H1 (cell line): ENCODE measurements at regions not wholly inside any gene's neighbourhood (a gene's known extent, or its start where the extent isn't known, plus 50 kb on each side); places are given as distances from the start of the nearest gene placed in this dataset.

ENCODE experiments used
- CTCF ChIA-PET: fragments of 300-600 bp; sonication (Branson Sonifier 250); formaldehyde crosslinking; loops from one replicate; lab custom pipeline; 2021; ENCODE audit not compliant: partially characterized antibody; lab: Charles Lee
- POLR2A ChIA-PET: fragments of 300-600 bp; sonication (Branson Sonifier 250); formaldehyde crosslinking; loops from one replicate; lab custom pipeline; 2021; ENCODE audit warnings: inconsistent platforms; ENCODE audit not compliant: partially characterized antibody; lab: Charles Lee
- DNase-seq, 2 experiments: peaks; one replicate each; pipeline versions ENCODE4 v3.0.0 to v3.0.0-alpha.2; 2010 to 2022; ENCODE audit warnings: low spot score in 2 of 2, low read depth in 1 of 2, mixed read lengths in 1 of 2
- FAIRE-seq: peaks from 2 replicates; lab custom pipeline; 2011; peaks lifted over from hg19 to GRCh38; lab: Jason Lieb, UNC
- H2AFZ ChIP-seq: 2 replicates; pipeline ENCODE4 v1.8.1; 2012; ENCODE audit warnings: low read length, inconsistent platforms
- H2AK5ac ChIP-seq: 2 replicates; pipeline ENCODE4 v1.6.1; 2013; ENCODE audit warnings: low read depth, low read length
- H2BK120ac ChIP-seq: replicated peaks from 2 replicates; pipeline ENCODE3; 2013; ENCODE audit warnings: low read depth, low read length, inconsistent platforms
- H2BK12ac ChIP-seq: 2 replicates; pipeline ENCODE4 v1.6.1; 2013; ENCODE audit warnings: low read depth, low read length
- H2BK15ac ChIP-seq: 2 replicates; pipeline ENCODE4 v1.6.1; 2013; ENCODE audit warnings: low read length
- H2BK20ac ChIP-seq: 2 replicates; pipeline ENCODE4 v1.6.1; 2013; ENCODE audit warnings: low read length
- H2BK5ac ChIP-seq: 2 replicates; pipeline ENCODE4 v1.6.1; 2013; ENCODE audit warnings: low read depth, low read length
- H3K14ac ChIP-seq: 2 replicates; pipeline ENCODE4 v1.6.1; 2013; ENCODE audit warnings: inconsistent platforms; ENCODE audit not compliant: insufficient read length
- H3K18ac ChIP-seq: 2 replicates; pipeline ENCODE4 v1.6.1; 2013; ENCODE audit warnings: low read length; ENCODE audit errors: extremely low read depth
- H3K23ac ChIP-seq: 2 replicates; pipeline ENCODE4 v1.6.1; 2013; ENCODE audit warnings: inconsistent platforms; ENCODE audit not compliant: insufficient read length
- H3K23me2 ChIP-seq: 2 replicates; pipeline ENCODE4 v1.6.1; 2013; ENCODE audit warnings: low read depth, low read length
- H3K27ac ChIP-seq: 2 replicates; pipeline ENCODE4 v1.6.1; 2011; ENCODE audit warnings: low read depth, low read length, inconsistent platforms
- H3K27me3 ChIP-seq, 4 experiments: replicated peaks in 1 of 4; 1 replicate in 1 of 4; 2 replicates in 3 of 4; pipeline versions ENCODE4 v1.6.1 to v1.8.1; 2011 to 2013; ENCODE audit warnings: low read length in 3 of 4, mild to moderate bottlenecking in 3 of 4, inconsistent platforms in 2 of 4, mixed read lengths in 2 of 4, moderate library complexity in 1 of 4; ENCODE audit not compliant: control insufficient read depth in 3 of 4, insufficient read depth in 3 of 4; ENCODE audit errors: extremely low read depth in 1 of 4
- H3K36me3 ChIP-seq, 4 experiments: 2 replicates each; pipeline versions ENCODE4 v1.6.1 to v1.8.1; 2011 to 2013; ENCODE audit warnings: mild to moderate bottlenecking in 4 of 4, low read length in 3 of 4, moderate library complexity in 2 of 4, control low read depth in 1 of 4, inconsistent platforms in 1 of 4; ENCODE audit not compliant: insufficient read depth in 4 of 4, control insufficient read depth in 2 of 4
- H3K4ac ChIP-seq: replicated peaks from 2 replicates; pipeline ENCODE3; 2013; ENCODE audit warnings: low read length, low read depth, mixed read lengths, inconsistent platforms; ENCODE audit not compliant: insufficient read length
- H3K4me1 ChIP-seq, 4 experiments: replicated peaks in 1 of 4; 1 replicate in 1 of 4; 2 replicates in 3 of 4; pipeline versions ENCODE4 v1.6.1 to v1.8.1; 2011 to 2013; ENCODE audit warnings: low read length in 3 of 4, inconsistent platforms in 2 of 4, mixed read lengths in 1 of 4; ENCODE audit not compliant: insufficient read depth in 4 of 4, control insufficient read depth in 3 of 4
- H3K4me2 ChIP-seq, 2 experiments: 2 replicates each; pipeline versions ENCODE4 v1.6.1 to v1.8.1; 2011 to 2013; ENCODE audit warnings: low read depth in 2 of 2, low read length in 2 of 2, control low read depth in 1 of 2, inconsistent platforms in 1 of 2, mild to moderate bottlenecking in 1 of 2; ENCODE audit not compliant: insufficient read depth in 1 of 2
- H3K4me3 ChIP-seq, 4 experiments: fragments of 200-600, 300-600 bp in 1 of 4; sonication (generic), shearing (Covaris generic), sonication (Bioruptor Twin) in 1 of 4; 2 replicates each; pipeline versions ENCODE4 v1.5.1 to v1.8.1; 2011 to 2016; ENCODE audit warnings: low read length in 4 of 4, low read depth in 3 of 4, control low read depth in 2 of 4, inconsistent platforms in 2 of 4, mild to moderate bottlenecking in 2 of 4, mixed read lengths in 1 of 4, moderate library complexity in 1 of 4; ENCODE audit not compliant: insufficient read depth in 2 of 4; ENCODE audit errors: extremely low read depth in 1 of 4
- H3K56ac ChIP-seq: replicated peaks from 2 replicates; pipeline ENCODE3; 2013; ENCODE audit warnings: low read depth, mild to moderate bottlenecking, mixed read lengths, low read length, inconsistent platforms; ENCODE audit not compliant: insufficient read length
- H3K79me1 ChIP-seq: 2 replicates; pipeline ENCODE4 v1.6.1; 2013; ENCODE audit warnings: low read depth, low read length, control low read depth
- H3K79me2 ChIP-seq, 2 experiments: 2 replicates each; pipeline versions ENCODE4 v1.6.1 to v1.8.1; 2012 to 2013; ENCODE audit warnings: low read length in 2 of 2, mild to moderate bottlenecking in 2 of 2, inconsistent platforms in 1 of 2; ENCODE audit not compliant: insufficient read depth in 2 of 2, control insufficient read depth in 1 of 2
- H3K9ac ChIP-seq, 4 experiments: replicated peaks in 1 of 4; 1 replicate in 1 of 4; 2 replicates in 3 of 4; pipeline versions ENCODE4 v1.6.1 to v1.8.1; 2011 to 2013; ENCODE audit warnings: low read depth in 3 of 4, low read length in 3 of 4, control low read depth in 2 of 4, mild to moderate bottlenecking in 2 of 4, moderate library complexity in 2 of 4, inconsistent platforms in 1 of 4; ENCODE audit errors: extremely low read depth in 1 of 4
- H3K9me3 ChIP-seq, 2 experiments: 2 replicates each; pipeline versions ENCODE4 v1.6.1 to v1.8.1; 2012 to 2013; ENCODE audit warnings: mild to moderate bottlenecking in 2 of 2, moderate library complexity in 2 of 2, control low read depth in 1 of 2, inconsistent platforms in 1 of 2, low read depth in 1 of 2, low read length in 1 of 2, mixed read lengths in 1 of 2; ENCODE audit not compliant: insufficient read depth in 2 of 2
- H4K20me1 ChIP-seq, 2 experiments: replicated peaks in 1 of 2; 2 replicates each; pipeline versions ENCODE3 to v1.8.1; 2011 to 2013; ENCODE audit warnings: inconsistent platforms in 2 of 2, low read length in 2 of 2, mild to moderate bottlenecking in 1 of 2; ENCODE audit not compliant: insufficient read depth in 2 of 2, control insufficient read depth in 1 of 2
- H4K5ac ChIP-seq: 2 replicates; pipeline ENCODE4 v1.6.1; 2013; ENCODE audit warnings: low read length, low read depth, mixed read lengths, inconsistent platforms; ENCODE audit not compliant: insufficient read length
- H4K8ac ChIP-seq: 2 replicates; pipeline ENCODE4 v1.8.0; 2013; ENCODE audit warnings: mild to moderate bottlenecking, moderate library complexity, low read length, inconsistent platforms; ENCODE audit not compliant: insufficient read depth; ENCODE audit errors: extremely low read depth
- H4K91ac ChIP-seq: replicated peaks from 2 replicates; pipeline ENCODE3; 2013; ENCODE audit warnings: low read length, mixed read lengths, inconsistent platforms; ENCODE audit not compliant: insufficient read length
- ASH2L ChIP-seq: fragments of 200-600, 300-600 bp; sonication (generic); IDR thresholded peaks from one replicate; pipeline ENCODE4 v1.7.1; 2017; ENCODE audit warnings: low read length
- BACH1 ChIP-seq: IDR thresholded peaks from 2 replicates; pipeline ENCODE4 v1.6.1; 2012; ENCODE audit warnings: low read length, improper control_type of control experiment
- BCL11A ChIP-seq, 2 experiments: IDR thresholded peaks; one replicate each; pipeline ENCODE4 v1.6.1; 2011; ENCODE audit warnings: low read depth in 2 of 2, low read length in 2 of 2, mild to moderate bottlenecking in 2 of 2
- CBX8 ChIP-seq: fragments of 300-800, 300-1000 bp; sonication (generic); IDR thresholded peaks from 2 replicates; pipeline ENCODE4 v1.7.1; 2016; ENCODE audit warnings: low read depth, low read length, borderline replicate concordance
- KDM4A ChIP-seq: IDR thresholded peaks from one replicate; pipeline ENCODE4 v1.7.1; 2012; ENCODE audit warnings: low read depth, mild to moderate bottlenecking, moderate library complexity, low read length, inconsistent platforms; ENCODE audit not compliant: severe bottlenecking
- NANOG ChIP-seq: IDR thresholded peaks from 2 replicates; pipeline ENCODE4 v1.6.1; 2011; ENCODE audit warnings: low read length, low read depth, mild to moderate bottlenecking, inconsistent platforms; ENCODE audit not compliant: insufficient read depth, poor library complexity, severe bottlenecking
- PHF8 ChIP-seq: fragments of 200-600 bp; sonication (generic); conservative IDR thresholded peaks from 2 replicates; pipeline ENCODE4 v1.7.1; 2012; ENCODE audit warnings: low read depth, mild to moderate bottlenecking, inconsistent platforms, low read length, moderate library complexity
- POLR2AphosphoS5 ChIP-seq: IDR thresholded peaks from 2 replicates; pipeline ENCODE4 v1.6.1; 2011; ENCODE audit warnings: low read depth, low read length
- SIX5 ChIP-seq: IDR thresholded peaks from 2 replicates; pipeline ENCODE4 v1.6.1; 2011; ENCODE audit warnings: mild to moderate bottlenecking, low read depth, low read length
- SP1 ChIP-seq: IDR thresholded peaks from 2 replicates; pipeline ENCODE4 v1.6.1; 2011; ENCODE audit warnings: low read depth, low read length
- SUZ12 ChIP-seq: fragments of 200-600 bp; sonication (generic); IDR thresholded peaks from 2 replicates; pipeline ENCODE4 v1.6.1; 2012; ENCODE audit warnings: mild to moderate bottlenecking, inconsistent platforms, low read length, moderate library complexity, mixed read lengths
- TBP ChIP-seq: IDR thresholded peaks from 2 replicates; pipeline ENCODE4 v1.6.1; 2011; ENCODE audit warnings: low read depth, low read length, improper control_type of control experiment
- WGBS, 2 experiments: shearing (Covaris generic) in 1 of 2; methylation state at CpG; one replicate each; pipeline versions ENCODE4 v1.1.6 to v1.1.7; 2013 to 2015; ENCODE audit warnings: low lambda C conversion rate in 2 of 2, mixed read lengths in 2 of 2, inconsistent platforms in 1 of 2, low coverage in 1 of 2, missing lambda C conversion rate in 1 of 2; ENCODE audit not compliant: insufficient replicate concordance in 2 of 2, insufficient coverage in 1 of 2, insufficient read length in 1 of 2; ENCODE audit errors: extremely low coverage in 1 of 2, missing lambda C conversion rate in 1 of 2; 5-methylcytosine and 5-hydroxymethylcytosine counted together
- TF ChIP-seq, protein P1 (sequence below): IDR thresholded peaks from 2 replicates; pipeline ENCODE4 v1.6.1; 2012; ENCODE audit warnings: low read length, inconsistent platforms

DNA sequence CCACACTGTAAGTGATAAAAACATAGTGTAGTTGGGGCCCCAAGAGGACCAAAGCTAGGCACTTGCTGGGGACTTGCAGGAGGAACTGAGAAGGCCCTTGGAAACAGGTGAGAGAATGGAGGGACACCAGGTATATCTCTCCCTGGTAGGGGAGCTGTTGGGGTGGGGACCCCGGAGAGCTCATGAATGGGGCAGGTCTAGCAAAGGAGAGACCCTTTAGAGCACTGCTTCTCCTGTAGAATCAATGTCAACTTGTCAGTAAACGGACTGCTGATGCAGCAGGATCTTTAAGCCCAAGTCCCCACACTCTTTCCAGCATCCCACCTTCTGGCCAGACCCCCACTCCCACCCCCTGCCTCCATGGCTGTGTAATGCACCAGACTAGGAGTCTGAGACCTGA lies 109.6 kb upstream of the THY1 start:
- CTCF ChIA-PET, result interaction anchor here (0.7 to 12.1 kb wide), 21 partner anchors 8 to 225 kb away, joined by 3 to 160 read pairs (median 12); no protein-coding TSS in a partner anchor
- no peak overlapping the region for H2AFZ ChIP-seq
- peaks cover 0 to 1% (median 0%) of the 10 kb centered on the region in 4 experiments; a peak in 1 of 7 replicates for H3K27me3 ChIP-seq
- no peak overlapping the region for H3K4me2 ChIP-seq
- H2BK5ac ChIP-seq, result no peak overlapping the region
- no peak overlapping the region for H2BK20ac ChIP-seq
- no peak overlapping the region for H3K9ac ChIP-seq
- H3K56ac ChIP-seq, result no peak overlapping the region
- H3K79me2 ChIP-seq, result no peaks in the 10 kb centered on the region
- H4K20me1 ChIP-seq, result no peaks in the 10 kb centered on the region
- no peaks in the 10 kb centered on the region for H3K79me1 ChIP-seq
- H2AK5ac ChIP-seq, result no peak overlapping the region
- H3K4me3 ChIP-seq, result no peak overlapping the region
- H4K91ac ChIP-seq, result no peak overlapping the region
- no peak overlapping the region for H2BK12ac ChIP-seq
- H2BK15ac ChIP-seq, result no peak overlapping the region
- POLR2A ChIA-PET, result no interaction called here
- no peaks in the 10 kb centered on the region; a peak in 1 of 8 replicates for H3K36me3 ChIP-seq
- no peaks in the 10 kb centered on the region for H3K9me3 ChIP-seq
- H3K4me1 ChIP-seq, result peaks cover 0 to 6% (median under 1%) of the 10 kb centered on the region in 4 experiments; a peak in 2 of 7 replicates
- no peak overlapping the region for H3K23ac ChIP-seq
- H3K18ac ChIP-seq, result no peak overlapping the region
- H4K8ac ChIP-seq, result no peak overlapping the region; the same call in 1 of the 2 replicates
- H3K27ac ChIP-seq, result no peak overlapping the region
- no peak overlapping the region for H3K14ac ChIP-seq
- H3K4ac ChIP-seq, result no peak overlapping the region
- no peak overlapping the region for H4K5ac ChIP-seq
- WGBS, 2 experiments, result 96% methylated on average over 2 of the region's 2 CpGs; no CpG with 5 or more reads in 1 of the 2 experiments
- DNase-seq (no peak), FAIRE-seq (no peak)
- no peak overlapping the region for H2BK120ac ChIP-seq
- no peaks in the 10 kb centered on the region for H3K23me2 ChIP-seq
- TF ChIP-seq KDM4A (no peak), PHF8 (no peak), BCL11A (IDR thresholded peaks at IDR 0.05; ENCODE audit: low read depth in 2 of 2, low read length in 2 of 2) (no peak), CBX8 (no peak), SP1 (no peak), BACH1 (no peak), TBP (no peak), SUZ12 (no peak), SIX5 (no peak), NANOG (no peak), ASH2L (no peak), POLR2AphosphoS5 (no peak)
- TF ChIP-seq, protein P1, sequence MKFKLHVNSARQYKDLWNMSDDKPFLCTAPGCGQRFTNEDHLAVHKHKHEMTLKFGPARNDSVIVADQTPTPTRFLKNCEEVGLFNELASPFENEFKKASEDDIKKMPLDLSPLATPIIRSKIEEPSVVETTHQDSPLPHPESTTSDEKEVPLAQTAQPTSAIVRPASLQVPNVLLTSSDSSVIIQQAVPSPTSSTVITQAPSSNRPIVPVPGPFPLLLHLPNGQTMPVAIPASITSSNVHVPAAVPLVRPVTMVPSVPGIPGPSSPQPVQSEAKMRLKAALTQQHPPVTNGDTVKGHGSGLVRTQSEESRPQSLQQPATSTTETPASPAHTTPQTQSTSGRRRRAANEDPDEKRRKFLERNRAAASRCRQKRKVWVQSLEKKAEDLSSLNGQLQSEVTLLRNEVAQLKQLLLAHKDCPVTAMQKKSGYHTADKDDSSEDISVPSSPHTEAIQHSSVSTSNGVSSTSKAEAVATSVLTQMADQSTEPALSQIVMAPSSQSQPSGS, result no peak
